Liver (tissue), 8 donors: ENCODE measurements at regions not wholly inside any gene's neighbourhood (a gene's known extent, or its start where the extent isn't known, plus 50 kb on each side); places are given as distances from the start of the nearest gene placed in this dataset.
"Not testable (repeated sequence)": the region's sequence is repeated elsewhere in the genome, so short reads cannot be mapped to it uniquely, and the experiment has no call there.

Experiments used
- DNase-seq: peaks from one replicate; pipeline ENCODE4 v3.0.0-alpha.2; 2017; ENCODE audit warnings: low spot score
- H3K27ac ChIP-seq, 2 donors: one replicate each; pipeline ENCODE4 v1.7.0; 2013; ENCODE audit warnings: inconsistent platforms in 2 of 2, low read length in 2 of 2, control low read depth in 1 of 2, low read depth in 1 of 2, mild to moderate bottlenecking in 1 of 2
- H3K27me3 ChIP-seq, 4 donors: one replicate each; pipeline versions ENCODE4 v1.6.1 to v1.7.0; 2013; ENCODE audit warnings: low read length in 3 of 4, inconsistent platforms in 1 of 4, mild to moderate bottlenecking in 1 of 4, moderate library complexity in 1 of 4; ENCODE audit not compliant: control insufficient read depth in 4 of 4, insufficient read depth in 4 of 4
- H3K36me3 ChIP-seq, 4 donors: one replicate each; pipeline versions ENCODE4 v1.6.1 to v1.7.0; 2013; ENCODE audit warnings: low read length in 3 of 4, mild to moderate bottlenecking in 3 of 4, low read depth in 1 of 4, moderate library complexity in 1 of 4; ENCODE audit not compliant: control insufficient read depth in 4 of 4, insufficient read depth in 3 of 4
- H3K4me1 ChIP-seq, 4 donors: one replicate each; pipeline versions ENCODE4 v1.6.1 to v1.7.0; 2013; ENCODE audit warnings: low read length in 3 of 4, mild to moderate bottlenecking in 3 of 4, moderate library complexity in 1 of 4; ENCODE audit not compliant: control insufficient read depth in 4 of 4, insufficient read depth in 4 of 4
- H3K4me3 ChIP-seq, 3 donors: one replicate each; pipeline versions ENCODE4 v1.6.1 to v1.7.0; 2013; ENCODE audit warnings: low read length in 3 of 3, control low read depth in 1 of 3, low read depth in 1 of 3, mild to moderate bottlenecking in 1 of 3
- H3K9ac ChIP-seq, 2 donors: one replicate each; pipeline ENCODE4 v1.7.0; 2013; ENCODE audit warnings: low read length in 2 of 2, mild to moderate bottlenecking in 2 of 2, moderate library complexity in 2 of 2, control low read depth in 1 of 2, low read depth in 1 of 2
- H3K9me3 ChIP-seq, 4 donors: one replicate each; pipeline versions ENCODE4 v1.6.1 to v1.7.0; 2013; ENCODE audit warnings: low read length in 3 of 4; ENCODE audit not compliant: control insufficient read depth in 4 of 4
- EGR1 ChIP-seq, 2 donors: IDR thresholded peaks; 2 replicates each; pipeline ENCODE4 v1.6.1; 2016 to 2018; ENCODE audit warnings: antibody characterized with exemption in 2 of 2, low read depth in 2 of 2
- FOXA1 ChIP-seq: IDR thresholded peaks from 2 replicates; pipeline ENCODE4 v1.6.1; 2016; ENCODE audit warnings: antibody characterized with exemption
- FOXA2 ChIP-seq: IDR thresholded peaks from 2 replicates; pipeline ENCODE4 v1.6.1; 2016; ENCODE audit warnings: antibody characterized with exemption
- GABPA ChIP-seq, 2 donors: IDR thresholded peaks in 1 of 2; conservative IDR thresholded peaks in 1 of 2; 2 replicates each; pipeline ENCODE4 v1.6.1; 2016; ENCODE audit warnings: antibody characterized with exemption in 2 of 2, mild to moderate bottlenecking in 1 of 2, moderate library complexity in 1 of 2
- HNF4A ChIP-seq, 2 donors: conservative IDR thresholded peaks; 2 replicates each; pipeline ENCODE4 v1.6.1; 2016; ENCODE audit warnings: antibody characterized with exemption in 2 of 2, mild to moderate bottlenecking in 2 of 2
- HNF4G ChIP-seq: IDR thresholded peaks from 2 replicates; pipeline ENCODE4 v1.6.1; 2016; ENCODE audit warnings: antibody characterized with exemption
- JUND ChIP-seq, 2 donors: IDR thresholded peaks; 2 replicates each; pipeline ENCODE4 v1.6.1; 2016; ENCODE audit warnings: antibody characterized with exemption in 2 of 2
- NR2F2 ChIP-seq: IDR thresholded peaks from 2 replicates; pipeline ENCODE4 v1.6.1; 2016; ENCODE audit warnings: antibody characterized with exemption
- RAD21 ChIP-seq, 2 donors: IDR thresholded peaks; 2 replicates each; pipeline ENCODE4 v1.6.1; 2016; ENCODE audit warnings: antibody characterized with exemption in 2 of 2, mild to moderate bottlenecking in 2 of 2
- RXRA ChIP-seq, 2 donors: IDR thresholded peaks; 2 replicates each; pipeline ENCODE4 v1.6.1; 2017 to 2018; ENCODE audit warnings: antibody characterized with exemption in 2 of 2, mild to moderate bottlenecking in 1 of 2
- SP1 ChIP-seq: IDR thresholded peaks from 2 replicates; pipeline ENCODE4 v1.6.1; 2018; ENCODE audit warnings: antibody characterized with exemption, mild to moderate bottlenecking
- TAF1 ChIP-seq: conservative IDR thresholded peaks from 2 replicates; pipeline ENCODE4 v1.6.1; 2016; ENCODE audit warnings: antibody characterized with exemption, mild to moderate bottlenecking
- YY1 ChIP-seq: IDR thresholded peaks from 2 replicates; pipeline ENCODE4 v1.6.1; 2016; ENCODE audit warnings: antibody characterized with exemption, mild to moderate bottlenecking
- WGBS: extraction: QIAGEN DNeasy Blood & Tissue Kit; methylation state at CpG from one replicate; pipeline ENCODE4 v1.1.7; 2013; 5-methylcytosine and 5-hydroxymethylcytosine counted together
- TF ChIP-seq, protein P1 (sequence below): IDR thresholded peaks from 2 replicates; pipeline ENCODE4 v1.6.1; 2016; ENCODE audit warnings: antibody characterized with exemption, mild to moderate bottlenecking
- TF ChIP-seq, protein P2 (sequence below): IDR thresholded peaks from 2 replicates; pipeline ENCODE4 v1.6.1; 2016; ENCODE audit warnings: antibody characterized with exemption
- TF ChIP-seq, protein P3 (sequence below): IDR thresholded peaks from 2 replicates; pipeline ENCODE4 v1.6.1; 2016; ENCODE audit warnings: antibody characterized with exemption
- TF ChIP-seq, protein P4 (sequence below): fragments of 150-350 bp; IDR thresholded peaks from 2 replicates; pipeline ENCODE4 v1.5.1; 2017; ENCODE audit warnings: improper control_type of control experiment, low read depth, low read length; ENCODE audit not compliant: missing input control
- donor health status: healthy.
- donor health status: healthy.
- donor health status: healthy.
- donor health status: healthy.
- donor health status: healthy.

DNA sequence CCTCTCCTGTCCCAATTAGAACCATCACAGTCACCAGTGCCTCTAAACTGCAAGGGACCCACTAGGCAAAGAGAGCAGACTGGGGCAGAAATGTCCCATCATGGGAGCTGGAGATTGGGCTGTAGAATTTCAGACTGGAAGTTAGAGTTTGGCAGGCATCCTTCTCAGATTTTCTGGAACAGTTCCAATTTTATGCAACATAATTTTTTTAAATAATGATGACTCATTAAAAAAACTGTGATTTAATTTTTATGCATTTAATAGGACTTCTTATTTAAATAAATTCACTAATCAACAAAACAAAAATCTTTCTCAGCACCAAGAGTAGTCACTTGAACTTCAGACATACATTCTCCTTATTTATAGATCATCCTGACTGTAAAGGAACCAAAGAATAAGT lies 84.6 kb upstream of the SLC7A14 start:
- DNase-seq: no peak
- H3K27ac ChIP-seq: no peak overlapping the region
- H3K9me3 ChIP-seq: peaks cover 0 to 3% (median 0%) of the 10 kb centered on the region in 4 donors
- H3K27me3 ChIP-seq: no peaks in the 10 kb centered on the region
- H3K36me3 ChIP-seq: no peaks in the 10 kb centered on the region
- no peak overlapping the region for H3K9ac ChIP-seq
- no peak overlapping the region for H3K4me3 ChIP-seq
- no peaks in the 10 kb centered on the region for H3K4me1 ChIP-seq
- TF ChIP-seq SP1: no peak
- TF ChIP-seq RXRA (IDR thresholded peaks at IDR 0.05): no peak
- no peak for TF ChIP-seq TAF1
- no peak for TF ChIP-seq HNF4A (conservative IDR thresholded peaks at IDR 0.05)
- no peak for TF ChIP-seq NR2F2
- TF ChIP-seq YY1: no peak
- TF ChIP-seq RAD21 (IDR thresholded peaks at IDR 0.05): no peak
- TF ChIP-seq, protein P1, sequence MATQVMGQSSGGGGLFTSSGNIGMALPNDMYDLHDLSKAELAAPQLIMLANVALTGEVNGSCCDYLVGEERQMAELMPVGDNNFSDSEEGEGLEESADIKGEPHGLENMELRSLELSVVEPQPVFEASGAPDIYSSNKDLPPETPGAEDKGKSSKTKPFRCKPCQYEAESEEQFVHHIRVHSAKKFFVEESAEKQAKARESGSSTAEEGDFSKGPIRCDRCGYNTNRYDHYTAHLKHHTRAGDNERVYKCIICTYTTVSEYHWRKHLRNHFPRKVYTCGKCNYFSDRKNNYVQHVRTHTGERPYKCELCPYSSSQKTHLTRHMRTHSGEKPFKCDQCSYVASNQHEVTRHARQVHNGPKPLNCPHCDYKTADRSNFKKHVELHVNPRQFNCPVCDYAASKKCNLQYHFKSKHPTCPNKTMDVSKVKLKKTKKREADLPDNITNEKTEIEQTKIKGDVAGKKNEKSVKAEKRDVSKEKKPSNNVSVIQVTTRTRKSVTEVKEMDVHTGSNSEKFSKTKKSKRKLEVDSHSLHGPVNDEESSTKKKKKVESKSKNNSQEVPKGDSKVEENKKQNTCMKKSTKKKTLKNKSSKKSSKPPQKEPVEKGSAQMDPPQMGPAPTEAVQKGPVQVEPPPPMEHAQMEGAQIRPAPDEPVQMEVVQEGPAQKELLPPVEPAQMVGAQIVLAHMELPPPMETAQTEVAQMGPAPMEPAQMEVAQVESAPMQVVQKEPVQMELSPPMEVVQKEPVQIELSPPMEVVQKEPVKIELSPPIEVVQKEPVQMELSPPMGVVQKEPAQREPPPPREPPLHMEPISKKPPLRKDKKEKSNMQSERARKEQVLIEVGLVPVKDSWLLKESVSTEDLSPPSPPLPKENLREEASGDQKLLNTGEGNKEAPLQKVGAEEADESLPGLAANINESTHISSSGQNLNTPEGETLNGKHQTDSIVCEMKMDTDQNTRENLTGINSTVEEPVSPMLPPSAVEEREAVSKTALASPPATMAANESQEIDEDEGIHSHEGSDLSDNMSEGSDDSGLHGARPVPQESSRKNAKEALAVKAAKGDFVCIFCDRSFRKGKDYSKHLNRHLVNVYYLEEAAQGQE: no peak
- TF ChIP-seq, protein P2, sequence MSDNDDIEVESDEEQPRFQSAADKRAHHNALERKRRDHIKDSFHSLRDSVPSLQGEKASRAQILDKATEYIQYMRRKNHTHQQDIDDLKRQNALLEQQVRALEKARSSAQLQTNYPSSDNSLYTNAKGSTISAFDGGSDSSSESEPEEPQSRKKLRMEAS: no peak
- TF ChIP-seq FOXA1: no peak
- TF ChIP-seq JUND (IDR thresholded peaks at IDR 0.05): no peak
- TF ChIP-seq, protein P3, sequence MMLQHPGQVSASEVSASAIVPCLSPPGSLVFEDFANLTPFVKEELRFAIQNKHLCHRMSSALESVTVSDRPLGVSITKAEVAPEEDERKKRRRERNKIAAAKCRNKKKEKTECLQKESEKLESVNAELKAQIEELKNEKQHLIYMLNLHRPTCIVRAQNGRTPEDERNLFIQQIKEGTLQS: no peak
- no peak for TF ChIP-seq FOXA2
- no peak for TF ChIP-seq EGR1 (IDR thresholded peaks at IDR 0.05; ENCODE audit: low read depth in 2 of 2)
- TF ChIP-seq, protein P4, sequence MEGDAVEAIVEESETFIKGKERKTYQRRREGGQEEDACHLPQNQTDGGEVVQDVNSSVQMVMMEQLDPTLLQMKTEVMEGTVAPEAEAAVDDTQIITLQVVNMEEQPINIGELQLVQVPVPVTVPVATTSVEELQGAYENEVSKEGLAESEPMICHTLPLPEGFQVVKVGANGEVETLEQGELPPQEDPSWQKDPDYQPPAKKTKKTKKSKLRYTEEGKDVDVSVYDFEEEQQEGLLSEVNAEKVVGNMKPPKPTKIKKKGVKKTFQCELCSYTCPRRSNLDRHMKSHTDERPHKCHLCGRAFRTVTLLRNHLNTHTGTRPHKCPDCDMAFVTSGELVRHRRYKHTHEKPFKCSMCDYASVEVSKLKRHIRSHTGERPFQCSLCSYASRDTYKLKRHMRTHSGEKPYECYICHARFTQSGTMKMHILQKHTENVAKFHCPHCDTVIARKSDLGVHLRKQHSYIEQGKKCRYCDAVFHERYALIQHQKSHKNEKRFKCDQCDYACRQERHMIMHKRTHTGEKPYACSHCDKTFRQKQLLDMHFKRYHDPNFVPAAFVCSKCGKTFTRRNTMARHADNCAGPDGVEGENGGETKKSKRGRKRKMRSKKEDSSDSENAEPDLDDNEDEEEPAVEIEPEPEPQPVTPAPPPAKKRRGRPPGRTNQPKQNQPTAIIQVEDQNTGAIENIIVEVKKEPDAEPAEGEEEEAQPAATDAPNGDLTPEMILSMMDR: no peak
- no peak for TF ChIP-seq GABPA (IDR thresholded peaks at IDR 0.05 in 1 of 2, conservative IDR thresholded peaks at IDR 0.05 in 1 of 2)
- no peak for TF ChIP-seq HNF4G

DNA sequence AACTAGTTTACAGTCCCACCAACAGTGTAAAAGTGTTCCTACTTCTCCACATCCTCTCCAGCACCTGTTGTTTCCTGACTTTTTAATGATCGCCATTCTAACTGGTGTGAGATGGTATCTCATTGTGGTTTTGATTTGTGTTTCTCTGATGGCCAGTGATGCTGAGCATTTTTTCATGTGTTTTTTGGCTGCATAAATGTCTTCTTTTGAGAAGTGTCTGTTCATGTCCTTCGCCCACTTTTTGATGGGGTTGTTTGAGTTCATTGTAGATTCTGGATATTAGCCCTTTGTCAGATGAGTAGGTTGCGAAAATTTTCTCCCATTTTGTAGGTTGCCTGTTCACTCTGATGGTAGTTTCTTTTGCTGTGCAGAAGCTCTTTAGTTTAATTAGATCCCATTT lies 77.1 kb upstream of the SLC7A14 start:
- 98% methylated on average over 3 of the region's 3 CpGs for whole genome bisulfite sequencing
- H3K9me3 ChIP-seq, H3K9ac ChIP-seq, DNase-seq, H3K27ac ChIP-seq, H3K4me3 ChIP-seq, H3K27me3 ChIP-seq, H3K4me1 ChIP-seq, H3K36me3 ChIP-seq: not testable (repeated sequence)
